Kidney (tissue), 13 donors: ENCODE measurements at regions not wholly inside any gene's neighbourhood (a gene's known extent, or its start where the extent isn't known, plus 50 kb on each side); places are given as distances from the start of the nearest gene placed in this dataset.

Source experiments
- DNase-seq, 5 donors: peaks; one replicate each; pipeline ENCODE4 v3.0.0-alpha.2; 2013 to 2020
- FAIRE-seq: peaks from 2 replicates; lab custom pipeline; 2012; peaks lifted over from hg19 to GRCh38; lab: Jason Lieb, UNC
- H3K27ac ChIP-seq, 2 donors: one replicate each; pipeline ENCODE4 v1.7.0; 2013; ENCODE audit warnings: low read depth in 2 of 2, low read length in 2 of 2, inconsistent platforms in 1 of 2
- H3K27me3 ChIP-seq: one replicate; pipeline ENCODE4 v1.7.1; 2013; ENCODE audit warnings: low read length, inconsistent platforms; ENCODE audit not compliant: control insufficient read depth, insufficient read depth
- H3K36me3 ChIP-seq, 3 donors: one replicate each; pipeline versions ENCODE4 v1.7.0 to v1.7.1; 2013; ENCODE audit warnings: low read length in 3 of 3, control low read depth in 1 of 3, inconsistent platforms in 1 of 3; ENCODE audit not compliant: insufficient read depth in 3 of 3, control insufficient read depth in 2 of 3
- H3K4me1 ChIP-seq, 3 donors: one replicate each; pipeline versions ENCODE4 v1.7.0 to v1.7.1; 2013; ENCODE audit warnings: low read length in 3 of 3, inconsistent platforms in 1 of 3, low read depth in 1 of 3; ENCODE audit not compliant: control insufficient read depth in 2 of 3, insufficient read depth in 2 of 3
- H3K4me3 ChIP-seq, 3 donors: one replicate each; pipeline versions ENCODE4 v1.7.0 to v1.8.1; 2013; ENCODE audit warnings: low read length in 3 of 3, control low read depth in 1 of 3, inconsistent platforms in 1 of 3
- H3K9ac ChIP-seq, 3 donors: one replicate each; pipeline versions ENCODE4 v1.7.0 to v1.7.1; 2013; ENCODE audit warnings: low read length in 3 of 3, control low read depth in 1 of 3, inconsistent platforms in 1 of 3
- H3K9me3 ChIP-seq, 3 donors: one replicate each; pipeline versions ENCODE4 v1.7.0 to v1.7.1; 2013; ENCODE audit warnings: low read length in 3 of 3, control low read depth in 1 of 3, inconsistent platforms in 1 of 3; ENCODE audit not compliant: control insufficient read depth in 2 of 3, insufficient read depth in 1 of 3
- CTCF ChIP-seq: IDR thresholded peaks from 3 replicates; pipeline ENCODE4 v1.5.1; 2012; ENCODE audit warnings: mild to moderate bottlenecking, moderate library complexity, borderline replicate concordance; ENCODE audit not compliant: insufficient read depth; ENCODE audit errors: extremely low read depth
- intact Hi-C: fragments of 100-400 bp; cut with DNase I; formaldehyde crosslinking; loops from one replicate; pipeline ENCODE4 v1.11.1; 2022
- donor health status: control.
- donor health status: control.
- donor health status: control.
- donor health status: control.
- donor health status: control.
- donor health status: DM: yes; HTN: yes; CAD: no.
- donor health status: Normal renal cell carcinoma (clear cell type).

- intact Hi-C loops: no loop called here
- no peak overlapping the region for H3K27ac ChIP-seq
- no peak overlapping the region for H3K9ac ChIP-seq
- H3K36me3 ChIP-seq: no peaks in the 10 kb centered on the region
- peak; percentile 63 to 86 (median 72) for DNase-seq
- FAIRE-seq: no peak
- H3K4me1 ChIP-seq: peaks cover 0 to 37% (median 0%) of the 10 kb centered on the region in 3 donors
- no peaks in the 10 kb centered on the region for H3K9me3 ChIP-seq
- H3K4me3 ChIP-seq: no peak overlapping the region
- no peak for TF ChIP-seq CTCF
- H3K27me3 ChIP-seq: no peaks in the 10 kb centered on the region
Observed at GRCh38 chr2:128374711-128375413, 56.2 kb upstream of the HS6ST1 start.

- H3K4me1 ChIP-seq: peaks cover 0 to 38% (median 3%) of the 10 kb centered on the region in 3 donors
- DNase-seq (peak in 1 of 5 donors; percentile 74), FAIRE-seq (no peak)
- no peak overlapping the region for H3K27ac ChIP-seq
- no peaks in the 10 kb centered on the region for H3K9me3 ChIP-seq
- H3K36me3 ChIP-seq: no peaks in the 10 kb centered on the region
- no peak for TF ChIP-seq CTCF
- intact Hi-C loops: no loop called here
- H3K9ac ChIP-seq: no peak overlapping the region
- no peak overlapping the region for H3K4me3 ChIP-seq
- H3K27me3 ChIP-seq: no peaks in the 10 kb centered on the region
Observed at GRCh38 chr2:128375454-128375853, 56.8 kb upstream of the HS6ST1 start.

GRCh38 chr2:128376241-128377041 is 57.8 kb upstream of the HS6ST1 start:
- intact Hi-C loops: no loop called here
- Histone ChIP-seq H3K9me3 (no peaks in the 10 kb centered on the region), H3K9ac (no peak overlapping the region), H3K36me3 (no peaks in the 10 kb centered on the region), H3K4me3 (no peak overlapping the region), H3K4me1 (peaks cover 0 to 37% (median 3%) of the 10 kb centered on the region in 3 donors), H3K27me3 (no peaks in the 10 kb centered on the region), H3K27ac (no peak overlapping the region)
- TF ChIP-seq CTCF: no peak
- peak in 2 of 5 donors; percentile 46 to 72 for DNase-seq
- no peak for FAIRE-seq
